A549 (cell line): ENCODE measurements at regions not wholly inside any gene's neighbourhood (a gene's known extent, or its start where the extent isn't known, plus 50 kb on each side); places are given as distances from the start of the nearest gene placed in this dataset.

Source experiments
- ATAC-seq, 2 experiments: fragments of 200-7000 bp in 1 of 2; fragments of >200 bp in 1 of 2; cut with Nextera tagmentation in 1 of 2; cut with Tn5 transposase in 1 of 2; 3 replicates each; pipeline versions ENCODE4 v1.8.0 to v1.9.1; 2018 to 2020; ENCODE audit warnings: mild to moderate bottlenecking in 1 of 2, moderate library complexity in 1 of 2
- CTCF ChIA-PET: fragments of 300-600 bp; sonication (Branson Sonifier 250); formaldehyde crosslinking; extraction: SDS; loops from one replicate; lab custom pipeline; 2021; ENCODE audit warnings: antibody characterized with exemption, inconsistent platforms; lab: Yijun Ruan, JAX
- POLR2A ChIA-PET: fragments of 350-600 bp; formaldehyde crosslinking; extraction: SDS; loops from one replicate; lab custom pipeline; 2021; ENCODE audit warnings: antibody characterized with exemption, inconsistent platforms; lab: Yijun Ruan, JAX
- DNase-seq, 2 experiments: peaks; one replicate each; pipeline versions ENCODE4 v3.0.0 to v3.0.0-alpha.2; 2011 to 2016; ENCODE audit warnings: low read depth in 1 of 2, low spot score in 1 of 2
- FAIRE-seq: peaks from 2 replicates; lab custom pipeline; 2011; peaks lifted over from hg19 to GRCh38; lab: Jason Lieb, UNC
- H3K27ac ChIP-seq, 2 experiments: fragments of >200 bp; sonication (Bioruptor Twin); formaldehyde crosslinking; 3 replicates each; pipeline ENCODE4 v1.5.1; 2016 to 2017
- H3K4me1 ChIP-seq: fragments of >200 bp; sonication (Bioruptor Twin); formaldehyde crosslinking; 3 replicates; pipeline ENCODE4 v1.6.1; 2016
- H3K4me2 ChIP-seq: fragments of >200 bp; sonication (Bioruptor Twin); formaldehyde crosslinking; 3 replicates; pipeline ENCODE4 v1.6.1; 2016
- H3K4me3 ChIP-seq: fragments of >200 bp; sonication (Bioruptor Twin); formaldehyde crosslinking; 3 replicates; pipeline ENCODE4 v1.5.1; 2016
- H3K9me3 ChIP-seq: fragments of >200 bp; sonication (Bioruptor Twin); formaldehyde crosslinking; 3 replicates; pipeline ENCODE4 v1.6.1; 2016
- BHLHE40 ChIP-seq: IDR thresholded peaks from 2 replicates; pipeline ENCODE4 v1.6.1; 2012; ENCODE audit warnings: low read depth, low read length, inconsistent platforms
- CBX2 ChIP-seq: fragments of 200-600 bp; sonication (generic); IDR thresholded peaks from 2 replicates; pipeline ENCODE4 v1.6.1; 2016; ENCODE audit warnings: low read depth, mild to moderate bottlenecking, borderline replicate concordance
- CBX8 ChIP-seq: fragments of 200-600 bp; sonication (generic); IDR thresholded peaks from 2 replicates; pipeline ENCODE4 v1.6.1; 2016
- CHD2 ChIP-seq: fragments of 150-350 bp; IDR thresholded peaks from 2 replicates; pipeline ENCODE4 v1.6.1; 2014; ENCODE audit warnings: low read length; ENCODE audit not compliant: partially characterized antibody
- CHD4 ChIP-seq: fragments of 200-600 bp; sonication (generic); IDR thresholded peaks from 2 replicates; pipeline ENCODE4 v1.6.1; 2016; ENCODE audit warnings: antibody characterized with exemption, mild to moderate bottlenecking, borderline replicate concordance
- ESRRA ChIP-seq: fragments of 150-350 bp; IDR thresholded peaks from 2 replicates; pipeline ENCODE4 v1.6.1; 2014; ENCODE audit warnings: mild to moderate bottlenecking, low read length, borderline replicate concordance
- HDAC2 ChIP-seq: fragments of 200-600 bp; sonication (generic); IDR thresholded peaks from 2 replicates; pipeline ENCODE4 v1.6.1; 2016
- HOXA7 ChIP-seq: fragments of 250-450 bp; sonication (Bioruptor Pico); IDR thresholded peaks from 2 replicates; pipeline ENCODE4 v1.5.0; 2020; ENCODE audit warnings: mild to moderate bottlenecking, moderate library complexity
- HOXB5 ChIP-seq: fragments of 250-450 bp; sonication (Bioruptor Pico); IDR thresholded peaks from 2 replicates; pipeline ENCODE4 v1.5.0; 2020; ENCODE audit warnings: mild to moderate bottlenecking, moderate library complexity
- JUN ChIP-seq, 2 experiments: fragments of >200 bp; sonication (Bioruptor Twin); formaldehyde crosslinking; IDR thresholded peaks; 2 replicates in 1 of 2; 3 replicates in 1 of 2; pipeline ENCODE4 v1.6.1; 2016 to 2017
- KDM5A ChIP-seq: fragments of 200-600 bp; sonication (generic); IDR thresholded peaks from 2 replicates; pipeline ENCODE4 v1.6.1; 2016; ENCODE audit warnings: antibody characterized with exemption, mild to moderate bottlenecking
- NPAS2 ChIP-seq: fragments of 250-450 bp; sonication (Bioruptor Pico); IDR thresholded peaks from 2 replicates; pipeline ENCODE4 v1.8.0; 2022; ENCODE audit warnings: mild to moderate bottlenecking, moderate library complexity, borderline replicate concordance
- POLR2A ChIP-seq: IDR thresholded peaks from 2 replicates; pipeline ENCODE4 v1.6.1; 2012; ENCODE audit warnings: mild to moderate bottlenecking, low read length
- POLR2AphosphoS2 ChIP-seq: conservative IDR thresholded peaks from 2 replicates; pipeline ENCODE4 v1.6.1; 2012; ENCODE audit warnings: low read length, improper control_type of control experiment, inconsistent platforms
- RAD21 ChIP-seq, 2 experiments: fragments of >200 bp in 1 of 2; sonication (Bioruptor Twin) in 1 of 2; formaldehyde crosslinking in 1 of 2; IDR thresholded peaks in 1 of 2; conservative IDR thresholded peaks in 1 of 2; 2 replicates in 1 of 2; 3 replicates in 1 of 2; pipeline ENCODE4 v1.6.1; 2012 to 2018; ENCODE audit warnings: inconsistent platforms in 1 of 2
- RCOR1 ChIP-seq: fragments of 150-350 bp; IDR thresholded peaks from 2 replicates; pipeline ENCODE4 v1.6.1; 2014; ENCODE audit warnings: antibody characterized with exemption, low read length, low read depth
- SREBF2 ChIP-seq: fragments of 450-650 bp; IDR thresholded peaks from 2 replicates; pipeline ENCODE4 v1.6.1; 2014; ENCODE audit warnings: mild to moderate bottlenecking, moderate library complexity
- TFCP2L1 ChIP-seq: fragments of 250-450 bp; sonication (Bioruptor Pico); IDR thresholded peaks from 2 replicates; pipeline ENCODE4 v1.5.0; 2021; ENCODE audit warnings: mild to moderate bottlenecking
- TP53 ChIP-seq: fragments of 250-450 bp; sonication (Bioruptor Pico); IDR thresholded peaks from 2 replicates; pipeline ENCODE4 v1.5.0; 2021; ENCODE audit warnings: mild to moderate bottlenecking, moderate library complexity
- ZFP36 ChIP-seq: fragments of 450-650 bp; IDR thresholded peaks from 2 replicates; pipeline ENCODE4 v1.6.1; 2014; ENCODE audit warnings: borderline replicate concordance; ENCODE audit not compliant: partially characterized antibody
- ZSCAN20 ChIP-seq: fragments of 250-450 bp; sonication (Bioruptor Pico); IDR thresholded peaks from 2 replicates; pipeline ENCODE4 v1.8.0; 2022; ENCODE audit warnings: mild to moderate bottlenecking, moderate library complexity
- WGBS: methylation state at CpG from one replicate; pipeline ENCODE4 v1.1.6; 2017; ENCODE audit errors: missing lambda C conversion rate; 5-methylcytosine and 5-hydroxymethylcytosine counted together
- TF ChIP-seq, protein P1 (sequence below): fragments of 250-450 bp; sonication (Bioruptor Pico); IDR thresholded peaks from 2 replicates; pipeline ENCODE4 v1.5.0; 2020; ENCODE audit warnings: low read depth, mild to moderate bottlenecking, moderate library complexity
- TF ChIP-seq, protein P2 (sequence below): IDR thresholded peaks from 2 replicates; pipeline ENCODE4 v1.6.1; 2012
- TF ChIP-seq, protein P3 (sequence below): fragments of 150-350 bp; IDR thresholded peaks from 2 replicates; pipeline ENCODE4 v1.6.1; 2014; ENCODE audit warnings: low read depth, mild to moderate bottlenecking, low read length

GRCh38 chr2:66889632-66889882 lies 454.6 kb downstream of the MEIS1 start:
- no peak for FAIRE-seq
- H3K27ac ChIP-seq, result no peak overlapping the region
- 58% methylated on average over 2 of the region's 2 CpGs for WGBS
- ChIA-PET CTCF (no interaction called here), POLR2A (no interaction called here)
- TF ChIP-seq ZSCAN20 (no peak), CHD2 (no peak), CHD4 (no peak), HDAC2 (no peak), HOXB5 (no peak)
- H3K4me1 ChIP-seq, result no peaks in the 10 kb centered on the region
- DNase-seq, result no peak
- ATAC-seq, result no peak
- no peak overlapping the region for H3K4me3 ChIP-seq
- no peak overlapping the region for H3K4me2 ChIP-seq
- H3K9me3 ChIP-seq, result no peaks in the 10 kb centered on the region; the same call in 2 of the 3 replicates

DNA sequence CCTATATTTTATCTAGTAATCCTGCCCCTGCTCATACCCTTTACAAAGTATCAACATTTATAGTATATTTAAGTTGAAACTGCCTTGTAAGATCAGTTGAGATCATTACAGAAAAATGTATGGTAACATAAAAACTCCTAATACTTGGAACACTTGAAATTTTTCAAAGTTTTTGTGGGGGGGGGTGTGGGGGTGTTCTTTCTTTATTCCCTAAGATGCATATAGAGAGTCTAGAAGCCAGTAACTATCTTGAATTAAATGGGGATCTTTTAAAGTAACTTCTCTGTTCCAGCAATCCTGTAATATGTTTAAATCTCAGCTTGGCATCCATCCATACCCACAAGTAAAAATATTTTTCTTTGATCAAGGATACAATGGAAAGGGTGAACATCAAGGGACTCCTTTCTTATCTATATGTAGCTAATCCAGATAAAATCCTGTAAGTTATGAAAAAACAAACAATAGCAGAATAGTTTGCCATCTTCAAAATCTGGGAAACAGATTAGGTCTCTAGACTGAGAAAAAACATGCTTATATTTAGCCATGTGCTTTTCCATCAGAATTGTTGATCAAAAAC lies 455.3 kb downstream of the MEIS1 start:
- TF ChIP-seq POLR2AphosphoS2 (no peak), POLR2A (no peak)
- no peak for ATAC-seq
- ChIA-PET CTCF (no interaction called here), POLR2A (no interaction called here)
- H3K27ac ChIP-seq, result no peak overlapping the region
- H3K4me1 ChIP-seq, result no peaks in the 10 kb centered on the region
- DNase-seq, result no peak
- no peaks in the 10 kb centered on the region; the same call in 2 of the 3 replicates for H3K9me3 ChIP-seq
- H3K4me2 ChIP-seq, result no peak overlapping the region
- FAIRE-seq, result no peak
- no peak overlapping the region for H3K4me3 ChIP-seq

DNA sequence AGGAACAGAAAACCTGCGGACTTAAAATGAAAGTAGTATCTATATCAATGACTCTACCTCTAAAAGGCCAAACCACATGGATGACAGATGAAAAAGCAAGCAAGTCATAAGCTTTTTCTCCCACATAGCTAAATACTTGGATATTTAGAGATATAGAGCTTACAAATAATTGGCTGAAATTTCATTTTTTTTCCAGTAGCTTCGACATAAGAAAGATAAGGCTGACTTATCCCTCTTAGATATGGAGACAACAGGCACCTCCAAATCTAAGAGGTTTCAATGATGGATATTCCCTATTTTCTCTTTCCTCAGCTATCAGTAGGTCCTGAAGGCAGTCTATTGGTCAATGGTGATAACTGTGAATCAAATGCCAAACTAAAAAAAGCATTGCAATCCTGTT lies 460.3 kb downstream of the MEIS1 start:
- Histone ChIP-seq H3K9me3 (no peaks in the 10 kb centered on the region), H3K4me3 (no peak overlapping the region), H3K4me2 (no peak overlapping the region), H3K4me1 (no peaks in the 10 kb centered on the region), H3K27ac (no peak overlapping the region)
- ChIA-PET CTCF (no interaction called here), POLR2A (no interaction called here)
- TF ChIP-seq BHLHE40 (no peak), KDM5A (no peak), SREBF2 (no peak)
- TF ChIP-seq, protein P1, sequence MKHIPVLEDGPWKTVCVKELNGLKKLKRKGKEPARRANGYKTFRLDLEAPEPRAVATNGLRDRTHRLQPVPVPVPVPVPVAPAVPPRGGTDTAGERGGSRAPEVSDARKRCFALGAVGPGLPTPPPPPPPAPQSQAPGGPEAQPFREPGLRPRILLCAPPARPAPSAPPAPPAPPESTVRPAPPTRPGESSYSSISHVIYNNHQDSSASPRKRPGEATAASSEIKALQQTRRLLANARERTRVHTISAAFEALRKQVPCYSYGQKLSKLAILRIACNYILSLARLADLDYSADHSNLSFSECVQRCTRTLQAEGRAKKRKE (CRISPR knock-in tag), result no peak
- DNase-seq (no peak), FAIRE-seq (no peak), ATAC-seq (no peak)
- 22% methylated on average over 2 of the region's 2 CpGs for WGBS

GRCh38 chr2:66896131-66896530 lies 461.2 kb downstream of the MEIS1 start:
- DNase-seq, result no peak
- TF ChIP-seq RAD21 (conservative IDR thresholded peaks at IDR 0.05 in 1 of 2, IDR thresholded peaks at IDR 0.05 in 1 of 2) (no peak), ZSCAN20 (no peak), CBX8 (no peak), ESRRA (no peak), TP53 (CRISPR knock-in tag) (no peak), HOXA7 (CRISPR knock-in tag) (no peak), CBX2 (no peak), KDM5A (no peak), NPAS2 (CRISPR knock-in tag) (no peak), RCOR1 (no peak), JUN (IDR thresholded peaks at IDR 0.05) (no peak), TFCP2L1 (CRISPR knock-in tag) (no peak), ZFP36 (no peak)
- TF ChIP-seq, protein P2, sequence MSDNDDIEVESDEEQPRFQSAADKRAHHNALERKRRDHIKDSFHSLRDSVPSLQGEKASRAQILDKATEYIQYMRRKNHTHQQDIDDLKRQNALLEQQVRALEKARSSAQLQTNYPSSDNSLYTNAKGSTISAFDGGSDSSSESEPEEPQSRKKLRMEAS, result no peak
- TF ChIP-seq, protein P3, sequence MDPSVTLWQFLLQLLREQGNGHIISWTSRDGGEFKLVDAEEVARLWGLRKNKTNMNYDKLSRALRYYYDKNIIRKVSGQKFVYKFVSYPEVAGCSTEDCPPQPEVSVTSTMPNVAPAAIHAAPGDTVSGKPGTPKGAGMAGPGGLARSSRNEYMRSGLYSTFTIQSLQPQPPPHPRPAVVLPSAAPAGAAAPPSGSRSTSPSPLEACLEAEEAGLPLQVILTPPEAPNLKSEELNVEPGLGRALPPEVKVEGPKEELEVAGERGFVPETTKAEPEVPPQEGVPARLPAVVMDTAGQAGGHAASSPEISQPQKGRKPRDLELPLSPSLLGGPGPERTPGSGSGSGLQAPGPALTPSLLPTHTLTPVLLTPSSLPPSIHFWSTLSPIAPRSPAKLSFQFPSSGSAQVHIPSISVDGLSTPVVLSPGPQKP, result no peak
- TF ChIP-seq, all 56 proteins: peak for 0
- no peaks in the 10 kb centered on the region for H3K4me1 ChIP-seq
- no peaks in the 10 kb centered on the region for H3K9me3 ChIP-seq
- H3K4me2 ChIP-seq, result no peak overlapping the region
- ChIA-PET CTCF (no interaction called here), POLR2A (no interaction called here)
- ATAC-seq, result no peak
- no peak overlapping the region for H3K27ac ChIP-seq
- no peak for FAIRE-seq
- no peak overlapping the region for H3K4me3 ChIP-seq
